Epithelial cell of esophagus (primary cell): ENCODE measurements at regions not wholly inside any gene's neighbourhood (a gene's known extent, or its start where the extent isn't known, plus 50 kb on each side); places are given as distances from the start of the nearest gene placed in this dataset.

ENCODE experiments used
- DNase-seq: peaks from one replicate; pipeline ENCODE4 v3.0.0; 2010; ENCODE audit warnings: low read depth
- H3K4me3 ChIP-seq: 2 replicates; pipeline ENCODE4 v1.5.1; 2011; ENCODE audit warnings: mild to moderate bottlenecking, low read length, control low read depth
- CTCF ChIP-seq: IDR thresholded peaks from 2 replicates; pipeline ENCODE4 v1.5.1; 2011; ENCODE audit warnings: low read depth, mild to moderate bottlenecking, low read length, control low read depth, inconsistent platforms; ENCODE audit not compliant: insufficient read depth; ENCODE audit errors: missing control alignments

- no peak for DNase-seq
- no peak for TF ChIP-seq CTCF
- H3K4me3 ChIP-seq, result no peak overlapping the region
These were observed 61.9 kb upstream of the CLINT1 start for GRCh38 chr5:157920828-157921170.

GRCh38 chr5:157918811-157919742 lies 60.1 kb upstream of the CLINT1 start:
- no peak overlapping the region for H3K4me3 ChIP-seq
- TF ChIP-seq CTCF, result no peak
- DNase-seq, result peak; percentile 25

GRCh38 chr5:157917899-157918809 lies 59.2 kb upstream of the CLINT1 start:
- peak; percentile 82 for DNase-seq
- peak; percentile 66 for TF ChIP-seq CTCF
- H3K4me3 ChIP-seq, result no peak overlapping the region

- no peak for TF ChIP-seq CTCF
- no peak for DNase-seq
- H3K4me3 ChIP-seq, result no peak overlapping the region
These were observed 58.5 kb upstream of the CLINT1 start for GRCh38 chr5:157917491-157917890.

GRCh38 chr5:157915638-157916037 lies 56.7 kb upstream of the CLINT1 start:
- no peak overlapping the region for H3K4me3 ChIP-seq
- no peak for TF ChIP-seq CTCF
- DNase-seq, result peak; percentile 26

GRCh38 chr5:157914151-157914788 lies 55.3 kb upstream of the CLINT1 start:
- no peak for DNase-seq
- H3K4me3 ChIP-seq, result no peak overlapping the region
- no peak for TF ChIP-seq CTCF
